C4-2B (cell line): ENCODE measurements at regions not wholly inside any gene's neighbourhood (a gene's known extent, or its start where the extent isn't known, plus 50 kb on each side); places are given as distances from the start of the nearest gene placed in this dataset.

Experiments
- ZFX ChIP-seq: fragments of 450-650 bp; IDR thresholded peaks from 2 replicates; pipeline ENCODE4 v1.6.1; 2017
- TF ChIP-seq, protein P1 (sequence below): fragments of 450-650 bp; conservative IDR thresholded peaks from 2 replicates; pipeline ENCODE4 v1.5.1; 2017; ENCODE audit warnings: mild to moderate bottlenecking

- TF ChIP-seq, protein P1, sequence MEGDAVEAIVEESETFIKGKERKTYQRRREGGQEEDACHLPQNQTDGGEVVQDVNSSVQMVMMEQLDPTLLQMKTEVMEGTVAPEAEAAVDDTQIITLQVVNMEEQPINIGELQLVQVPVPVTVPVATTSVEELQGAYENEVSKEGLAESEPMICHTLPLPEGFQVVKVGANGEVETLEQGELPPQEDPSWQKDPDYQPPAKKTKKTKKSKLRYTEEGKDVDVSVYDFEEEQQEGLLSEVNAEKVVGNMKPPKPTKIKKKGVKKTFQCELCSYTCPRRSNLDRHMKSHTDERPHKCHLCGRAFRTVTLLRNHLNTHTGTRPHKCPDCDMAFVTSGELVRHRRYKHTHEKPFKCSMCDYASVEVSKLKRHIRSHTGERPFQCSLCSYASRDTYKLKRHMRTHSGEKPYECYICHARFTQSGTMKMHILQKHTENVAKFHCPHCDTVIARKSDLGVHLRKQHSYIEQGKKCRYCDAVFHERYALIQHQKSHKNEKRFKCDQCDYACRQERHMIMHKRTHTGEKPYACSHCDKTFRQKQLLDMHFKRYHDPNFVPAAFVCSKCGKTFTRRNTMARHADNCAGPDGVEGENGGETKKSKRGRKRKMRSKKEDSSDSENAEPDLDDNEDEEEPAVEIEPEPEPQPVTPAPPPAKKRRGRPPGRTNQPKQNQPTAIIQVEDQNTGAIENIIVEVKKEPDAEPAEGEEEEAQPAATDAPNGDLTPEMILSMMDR, result no peak
- TF ChIP-seq ZFX, result no peak
These were observed 116.7 kb upstream of the CXCL13 start for GRCh38 chr4:77488882-77489281.
